ENCODE measurements at regions not wholly inside any gene's neighbourhood (a gene's known extent, or its start where the extent isn't known, plus 50 kb on each side); places are given as distances from the start of the nearest gene placed in this dataset.
"Not testable (repeated sequence)": the region's sequence is repeated elsewhere in the genome, so short reads cannot be mapped to it uniquely, and the experiment has no call there.

- intact Hi-C loops (cut with DNase I), result no loop called here
- TF ChIP-seq POLR2A (IDR thresholded peaks at IDR 0.05) (no peak), CTCF (IDR thresholded peaks at IDR 0.05) (no peak), EP300 (IDR thresholded peaks at IDR 0.05) (no peak)
These were observed 347.5 kb downstream of the METTL4 start for GRCh38 chr18:2223849-2224248.

GRCh38 chr18:2236232-2236631, 335.1 kb downstream of the METTL4 start:
- no peak overlapping the region for H3K27ac ChIP-seq
- TF ChIP-seq POLR2AphosphoS5 (IDR thresholded peaks at IDR 0.05) (no peak), CTCF (IDR thresholded peaks at IDR 0.05) (no peak), EP300 (IDR thresholded peaks at IDR 0.05) (no peak), POLR2A (IDR thresholded peaks at IDR 0.05) (no peak)
- H3K27me3 ChIP-seq, result peaks cover 0 to 9% (median 0%) of the 10 kb centered on the region in 3 donors
- intact Hi-C loops (cut with DNase I), result no loop called here
- 61 to 76% methylated on average over 2 of the region's 2 CpGs for WGBS, 2 donors
- H3K4me1 ChIP-seq, result no peaks in the 10 kb centered on the region
- no peak overlapping the region for H3K4me3 ChIP-seq
- H3K36me3 ChIP-seq, result no peaks in the 10 kb centered on the region
- H3K9me3 ChIP-seq, result no peaks in the 10 kb centered on the region
- no peak for DNase-seq

More at GRCh38 chr18:2223849-2224248, 347.5 kb downstream of the METTL4 start:
- no peak for DNase-seq
- Histone ChIP-seq H3K4me3 (no peak overlapping the region), H3K36me3 (no peaks in the 10 kb centered on the region), H3K9me3 (no peaks in the 10 kb centered on the region), H3K27me3 (no peaks in the 10 kb centered on the region), H3K4me1 (no peaks in the 10 kb centered on the region), H3K27ac (no peak overlapping the region)
- WGBS, 2 donors, result 60 to 62% methylated on average over 2 of the region's 2 CpGs

- intact Hi-C loops (cut with DNase I), result no loop called here
- TF ChIP-seq POLR2AphosphoS5 (IDR thresholded peaks at IDR 0.05), result no peak
- TF ChIP-seq EP300 (IDR thresholded peaks at IDR 0.05), result no peak
- TF ChIP-seq POLR2A (IDR thresholded peaks at IDR 0.05), result no peak
- TF ChIP-seq CTCF (IDR thresholded peaks at IDR 0.05), result no peak
- Histone ChIP-seq H3K27me3 (peaks cover 0 to 12% (median 0%) of the 10 kb centered on the region in 3 donors), H3K4me3 (no peak overlapping the region), H3K4me1 (no peaks in the 10 kb centered on the region), H3K36me3 (no peaks in the 10 kb centered on the region), H3K9me3 (no peaks in the 10 kb centered on the region), H3K27ac (no peak overlapping the region)
- no peak for DNase-seq
- 23 to 41% methylated on average over 7 of the region's 7 CpGs for WGBS, 2 donors
These were observed 333.6 kb downstream of the METTL4 start for GRCh38 chr18:2237706-2238105.

- intact Hi-C loops (cut with DNase I), result no loop called here
- no peaks in the 10 kb centered on the region for H3K4me1 ChIP-seq
- 52 to 66% methylated on average over 4 of the region's 4 CpGs for WGBS, 2 donors
- peaks cover 0 to 12% (median 0%) of the 10 kb centered on the region in 3 donors for H3K27me3 ChIP-seq
- no peaks in the 10 kb centered on the region for H3K9me3 ChIP-seq
- no peak overlapping the region for H3K27ac ChIP-seq
- no peak for TF ChIP-seq POLR2A (IDR thresholded peaks at IDR 0.05)
- no peak for TF ChIP-seq EP300 (IDR thresholded peaks at IDR 0.05)
- TF ChIP-seq CTCF (IDR thresholded peaks at IDR 0.05), result no peak
- no peak for TF ChIP-seq POLR2AphosphoS5 (IDR thresholded peaks at IDR 0.05)
- no peak overlapping the region for H3K4me3 ChIP-seq
- DNase-seq, result no peak
- no peaks in the 10 kb centered on the region for H3K36me3 ChIP-seq
These were observed 331.0 kb downstream of the METTL4 start for GRCh38 chr18:2240311-2240705.

GRCh38 chr18:2244641-2245040, 326.7 kb downstream of the METTL4 start:
- intact Hi-C loops (cut with DNase I), result no loop called here
- H3K27ac ChIP-seq, result no peak overlapping the region
- no peaks in the 10 kb centered on the region for H3K36me3 ChIP-seq
- no peaks in the 10 kb centered on the region for H3K9me3 ChIP-seq
- peaks cover 0 to 4% (median 0%) of the 10 kb centered on the region in 3 donors for H3K27me3 ChIP-seq
- DNase-seq, result no peak
- H3K4me1 ChIP-seq, result no peaks in the 10 kb centered on the region
- TF ChIP-seq EP300 (IDR thresholded peaks at IDR 0.05) (no peak), POLR2A (IDR thresholded peaks at IDR 0.05) (no peak), POLR2AphosphoS5 (IDR thresholded peaks at IDR 0.05) (no peak), CTCF (IDR thresholded peaks at IDR 0.05) (no peak)
- H3K4me3 ChIP-seq, result no peak overlapping the region

GRCh38 chr18:2247101-2247500, 324.2 kb downstream of the METTL4 start:
- H3K27ac ChIP-seq; H3K27me3 ChIP-seq; H3K4me3 ChIP-seq; H3K36me3 ChIP-seq; H3K9me3 ChIP-seq; intact Hi-C loops (cut with DNase I); H3K4me1 ChIP-seq; DNase-seq: not testable (repeated sequence)
- 91% methylated on average over 19 of the region's 19 CpGs for WGBS, 2 donors

Measured in sigmoid colon (tissue), 6 donors.